GM19463 (cell line): ENCODE measurements at regions not wholly inside any gene's neighbourhood (a gene's known extent, or its start where the extent isn't known, plus 50 kb on each side); places are given as distances from the start of the nearest gene placed in this dataset.

Experiments
- ATAC-seq: cut with Tn5 transposase; IDR thresholded peaks from one replicate; pipeline ENCODE4 v1.9.1; 2021; ENCODE audit warnings: mild to moderate bottlenecking, moderate library complexity; ENCODE audit not compliant: unreplicated experiment

DNA sequence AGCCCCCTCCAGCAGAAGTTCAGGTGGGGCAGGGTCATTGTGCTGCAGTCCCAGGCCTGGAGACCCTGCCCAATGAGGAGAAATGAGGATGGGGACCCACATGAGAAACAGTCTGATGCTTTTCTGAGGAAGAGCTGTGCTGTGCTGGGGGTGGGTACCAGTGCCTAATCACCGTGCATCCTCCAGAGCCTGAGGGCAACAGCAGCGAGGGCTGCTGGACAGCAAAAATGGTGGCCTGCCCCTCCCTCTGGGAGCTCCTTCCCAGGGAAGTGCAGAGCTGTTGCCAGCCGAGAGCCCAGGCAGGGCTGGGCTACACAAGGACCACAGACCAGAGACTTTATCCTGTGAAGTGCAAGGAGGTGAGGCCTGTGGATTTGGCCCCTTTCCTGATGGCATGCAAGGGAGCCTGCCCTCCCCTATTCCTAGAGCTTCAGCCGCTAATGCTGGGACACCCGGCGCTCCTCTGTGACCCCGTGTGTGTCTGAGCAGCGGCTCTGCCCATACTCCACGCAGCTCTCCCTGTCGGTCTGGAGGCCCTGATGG, 134.8 kb downstream of the DSEL start:
- no peak for ATAC-seq

DNA sequence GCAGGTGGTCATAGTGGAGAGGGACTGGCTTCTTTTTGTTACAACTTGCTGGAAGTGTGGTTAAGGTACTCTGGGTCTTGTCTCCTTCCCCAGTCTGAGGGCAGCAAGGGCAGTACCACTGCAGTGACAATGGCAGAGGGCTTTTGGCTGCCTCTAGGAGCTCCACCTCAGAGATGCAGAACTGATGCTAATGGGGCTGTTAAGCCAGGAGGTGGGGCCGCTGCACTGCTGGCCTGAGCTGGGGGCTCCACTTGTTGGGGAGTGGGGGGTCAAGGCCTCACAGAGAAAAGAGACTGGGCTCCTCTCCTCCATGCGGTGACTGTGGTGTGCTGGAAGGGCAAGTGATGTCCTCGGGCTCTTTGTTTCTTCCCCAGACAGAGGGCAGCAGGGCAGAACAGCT, 135.7 kb downstream of the DSEL start:
- ATAC-seq: no peak

DNA sequence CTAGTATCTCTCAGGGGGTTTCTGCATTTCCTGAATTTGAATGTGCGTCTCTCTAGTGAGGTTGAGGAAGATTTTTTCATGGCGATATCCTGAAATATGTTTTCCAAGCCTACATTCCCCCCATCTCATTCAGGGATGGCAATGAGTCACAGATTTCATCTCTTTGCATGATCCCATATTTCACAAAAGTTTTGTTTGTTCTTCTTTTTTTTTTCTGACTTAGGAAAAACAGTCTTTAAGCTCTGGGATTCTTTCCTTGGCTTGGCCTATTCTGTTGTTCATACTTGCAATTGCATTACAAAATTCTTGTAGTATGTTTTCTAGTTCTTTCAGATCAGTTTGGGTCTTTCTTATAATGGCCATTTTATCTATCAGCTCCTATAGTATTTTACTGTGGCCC, 136.5 kb downstream of the DSEL start:
- ATAC-seq: no peak

DNA sequence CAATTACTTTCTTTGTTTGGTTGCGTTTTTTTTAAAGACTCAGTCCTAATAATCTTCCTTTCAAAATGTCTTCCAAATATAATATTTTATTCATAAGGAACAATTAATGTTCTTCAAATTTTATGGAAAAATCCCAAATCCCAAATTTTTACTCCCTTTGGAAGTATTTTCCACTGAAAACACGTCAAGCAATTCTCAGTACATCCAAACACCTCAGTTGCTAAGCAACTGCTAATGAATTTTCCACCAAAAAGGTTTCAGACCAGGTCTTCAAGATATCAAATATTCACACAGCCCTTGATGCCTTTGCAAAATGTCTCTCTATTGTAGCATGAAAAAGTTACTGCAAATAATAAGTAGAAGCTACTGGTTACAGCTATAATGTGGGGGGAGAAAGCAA, 140.1 kb downstream of the DSEL start:
- no peak for ATAC-seq

- no peak for ATAC-seq
Measured at GRCh38 chr18:67373636-67374035, 142.9 kb downstream of the DSEL start.

GRCh38 chr18:67367540-67367939, 149.0 kb downstream of the DSEL start:
- ATAC-seq: peak; percentile 43

GRCh38 chr18:67363694-67364093, 152.8 kb downstream of the DSEL start:
- no peak for ATAC-seq

DNA sequence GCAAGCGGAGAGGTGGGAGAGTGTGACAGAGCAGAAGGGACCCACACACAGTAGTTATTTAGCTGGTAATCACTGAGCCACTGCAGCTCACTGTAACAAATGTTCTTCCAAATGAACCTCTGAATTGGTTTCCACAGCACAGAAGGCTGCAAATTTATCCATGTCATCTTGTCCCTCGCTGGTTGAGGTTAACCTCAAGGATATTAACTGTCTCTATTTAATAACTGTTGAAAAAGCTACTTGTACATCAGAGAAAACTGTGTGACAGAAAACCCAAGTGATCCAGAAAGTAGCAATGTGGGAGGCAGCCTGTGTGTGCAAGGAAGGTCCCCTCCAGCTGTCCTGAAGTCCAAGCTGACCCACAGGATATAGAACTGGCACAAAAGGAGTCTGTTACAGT, 153.6 kb downstream of the DSEL start:
- no peak for ATAC-seq

DNA sequence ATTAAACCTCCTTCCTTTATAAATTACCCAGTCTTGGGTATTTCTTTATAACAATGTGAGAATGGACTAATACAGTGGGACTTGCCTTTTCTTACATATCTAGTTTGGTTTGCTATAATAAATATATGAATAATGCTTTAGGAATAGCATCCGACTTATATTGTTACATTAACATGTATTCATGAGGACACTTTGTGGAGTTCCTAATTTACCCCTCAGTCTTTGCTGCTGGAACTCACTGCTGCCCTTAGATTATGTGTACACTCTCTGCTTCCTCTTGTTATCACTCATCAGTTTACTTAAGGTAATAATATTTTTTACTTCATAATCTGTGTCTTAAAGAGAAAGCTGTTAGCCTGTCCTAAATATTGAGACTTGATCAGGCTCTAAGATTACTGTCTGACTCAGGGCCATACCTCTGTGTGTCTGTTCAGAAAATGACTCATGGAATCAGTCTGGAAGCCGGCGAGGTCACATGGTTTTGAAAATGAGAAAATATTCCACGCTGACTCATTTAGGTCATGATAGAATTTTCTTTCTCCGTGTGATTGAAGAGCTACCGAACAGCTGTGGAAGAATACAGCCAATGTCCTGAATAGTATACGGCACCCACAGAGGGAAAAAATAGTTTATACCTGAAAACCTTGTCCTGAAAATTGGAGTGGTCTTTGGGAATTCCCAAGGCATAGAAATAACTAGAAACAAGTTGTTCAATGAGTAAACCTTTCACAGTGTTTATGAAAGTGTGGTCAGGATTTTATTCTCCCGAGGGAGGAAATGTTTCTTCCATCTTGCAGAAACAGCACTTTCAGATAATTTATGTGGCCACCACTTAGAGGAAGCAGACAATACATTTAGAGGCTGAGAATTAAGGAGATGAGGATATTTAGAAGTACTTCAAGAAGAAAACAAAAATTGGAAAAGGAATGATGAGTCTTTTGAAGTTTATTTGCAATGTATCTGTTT, 156.4 kb downstream of the DSEL start:
- ATAC-seq: peak; percentile 91

DNA sequence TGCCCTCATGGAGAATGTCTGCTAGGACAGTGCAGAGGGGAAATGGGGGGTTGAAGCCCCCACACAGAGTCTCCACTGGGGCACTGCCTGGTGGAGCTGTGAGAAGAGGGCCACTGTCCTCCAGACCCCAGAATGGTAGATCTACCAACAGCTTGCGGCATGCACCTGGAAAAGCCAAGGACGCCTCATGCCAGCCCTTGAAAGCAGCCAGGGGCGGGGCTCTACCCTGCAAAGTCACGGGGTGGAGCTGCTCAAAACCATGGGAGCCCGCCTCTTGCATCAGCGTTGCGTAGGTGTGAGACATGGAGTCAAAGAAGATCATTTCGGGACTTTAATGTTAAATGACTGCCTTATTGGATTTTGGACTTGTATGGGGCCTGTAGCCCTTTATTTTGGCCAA, 157.6 kb downstream of the DSEL start:
- ATAC-seq: no peak

DNA sequence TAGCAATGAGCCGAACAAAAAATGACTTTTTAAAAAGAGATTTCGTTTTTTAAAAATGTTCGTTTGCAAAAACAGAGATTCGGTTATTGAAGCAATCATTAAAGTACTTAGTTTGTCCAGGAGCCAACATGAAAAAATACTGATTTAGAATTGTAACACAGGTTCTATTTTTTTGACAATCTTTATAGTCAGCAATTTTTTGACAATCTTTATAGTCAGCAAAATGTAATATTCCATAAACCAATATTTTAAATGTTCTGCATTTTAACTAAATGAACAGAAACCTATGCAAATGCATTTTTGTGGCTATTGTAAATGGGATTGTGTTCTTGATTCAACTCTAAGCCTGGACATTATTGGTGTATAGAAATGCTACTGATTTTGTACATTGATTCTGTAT, 161.8 kb downstream of the DSEL start:
- no peak for ATAC-seq

GRCh38 chr18:67354091-67354490, 162.4 kb downstream of the DSEL start:
- ATAC-seq: no peak

DNA sequence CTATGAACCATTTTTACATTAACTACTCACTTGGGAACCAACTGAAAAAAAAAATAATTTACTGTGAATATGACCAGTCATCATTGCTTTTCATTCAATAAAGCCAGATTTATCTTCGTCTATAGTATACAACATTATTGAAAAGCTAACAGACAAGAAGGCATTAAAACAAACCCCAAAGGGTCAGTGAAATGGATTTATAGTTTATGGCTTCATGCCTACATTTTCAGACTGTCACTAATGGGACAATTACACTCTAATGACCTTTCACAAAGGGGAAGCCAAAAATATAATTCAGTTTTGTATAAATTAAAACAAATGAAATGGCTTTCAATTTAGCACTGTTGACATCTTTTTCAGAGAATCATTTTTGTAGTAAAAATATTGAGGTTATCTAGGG, 169.1 kb downstream of the DSEL start:
- no peak for ATAC-seq

GRCh38 chr18:67342159-67342558, 174.4 kb downstream of the DSEL start:
- peak; percentile 73 for ATAC-seq

- ATAC-seq: no peak
Measured at GRCh38 chr18:67337696-67338095, 178.8 kb downstream of the DSEL start.

DNA sequence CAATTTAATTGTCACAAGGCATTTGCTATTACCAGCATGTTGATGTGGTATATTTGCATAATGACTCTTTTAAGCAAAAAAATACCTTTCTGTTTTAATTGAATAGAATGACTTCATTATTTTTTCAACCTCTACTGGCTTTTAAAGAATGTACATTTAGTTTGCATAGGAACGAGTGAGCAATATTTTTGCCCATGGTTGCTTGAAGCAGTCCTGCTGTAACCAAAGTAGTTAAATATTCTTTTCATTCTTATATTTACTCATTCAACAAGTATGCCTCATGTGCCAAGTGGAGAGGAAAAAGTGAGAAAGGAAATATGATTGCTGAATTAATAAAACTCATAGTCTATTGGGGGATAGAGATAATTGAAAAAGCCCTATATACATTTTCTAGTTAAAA, 184.7 kb downstream of the DSEL start:
- no peak for ATAC-seq

- ATAC-seq: no peak
Measured at GRCh38 chr18:67319109-67319508, 197.4 kb downstream of the DSEL start.

DNA sequence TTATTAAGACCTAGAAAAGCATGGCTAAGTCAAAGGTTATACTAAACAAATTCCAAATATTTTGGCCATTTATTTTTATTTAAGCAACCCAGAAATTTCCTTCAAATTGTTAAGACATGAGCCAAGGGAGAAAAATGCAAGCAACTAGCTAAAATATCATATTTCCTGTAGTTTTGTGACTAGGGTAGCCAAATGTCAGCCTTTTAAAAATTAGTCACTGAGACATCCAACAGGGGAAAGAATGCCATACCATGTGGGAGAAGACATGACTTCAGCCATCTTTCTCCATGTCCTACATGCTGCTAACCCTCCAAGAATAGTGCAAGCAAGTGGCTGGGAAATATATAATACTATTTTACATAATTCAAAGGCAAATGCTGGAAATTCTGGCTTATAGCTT, 197.9 kb downstream of the DSEL start:
- no peak for ATAC-seq

DNA sequence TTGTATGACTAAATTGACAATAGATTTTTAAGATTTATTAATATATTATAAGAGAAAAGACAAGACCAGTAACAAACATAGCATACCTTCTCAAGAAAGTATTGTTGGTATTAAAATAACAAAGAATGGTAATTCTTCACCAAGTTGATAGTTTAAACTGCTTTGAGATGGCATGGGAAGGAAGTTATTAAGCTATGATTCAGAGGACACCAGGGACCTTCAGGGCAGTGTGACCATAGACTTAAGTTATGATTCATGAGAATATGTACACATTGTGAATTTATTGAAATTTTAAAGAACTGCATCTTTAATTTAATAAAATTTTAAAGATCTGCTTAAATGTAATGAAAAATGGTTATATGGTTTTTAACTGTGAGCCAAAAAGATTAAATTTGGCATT, 205.7 kb downstream of the DSEL start:
- no peak for ATAC-seq

DNA sequence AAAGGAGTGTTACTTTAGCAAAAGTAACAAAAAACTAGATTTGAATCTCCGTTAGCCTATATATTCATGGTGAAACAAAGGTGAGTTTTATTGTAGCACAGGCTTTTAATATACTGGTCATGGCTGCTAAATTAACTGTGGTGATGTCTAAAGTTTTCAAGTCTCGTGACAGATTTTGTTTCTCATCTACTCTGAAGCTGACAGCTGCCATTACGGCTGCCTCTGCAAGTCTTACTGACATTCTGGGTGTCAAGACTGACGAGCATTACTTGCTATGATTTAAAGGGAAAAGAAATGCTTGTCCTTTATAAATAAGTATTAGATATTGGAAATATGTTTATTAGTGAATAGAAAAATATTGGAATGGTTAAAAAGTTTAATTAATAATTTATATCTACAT, 207.7 kb downstream of the DSEL start:
- no peak for ATAC-seq

GRCh38 chr18:67305466-67305865, 211.1 kb downstream of the DSEL start:
- ATAC-seq: no peak

- ATAC-seq: no peak
Measured at GRCh38 chr18:67302043-67302442, 214.5 kb downstream of the DSEL start.

- ATAC-seq: no peak
Measured at GRCh38 chr18:67301592-67301991, 214.9 kb downstream of the DSEL start.
